Right lobe of liver (tissue), 4 donors: ENCODE measurements at regions not wholly inside any gene's neighbourhood (a gene's known extent, or its start where the extent isn't known, plus 50 kb on each side); places are given as distances from the start of the nearest gene placed in this dataset.

ENCODE experiments used
- POLR2A ChIP-seq: fragments of 450-650 bp; IDR thresholded peaks from one replicate; pipeline ENCODE4 v1.6.1; 2017; ENCODE audit warnings: antibody characterized with exemption, mild to moderate bottlenecking
- TF ChIP-seq, protein P1 (sequence below), 4 donors: fragments of 200-600 bp in 3 of 4; fragments of 450-650 bp in 1 of 4; IDR thresholded peaks; one replicate each; pipeline versions ENCODE4 v1.5.1 to v1.8.0; 2016 to 2022; ENCODE audit warnings: antibody characterized with exemption in 4 of 4, mild to moderate bottlenecking in 2 of 4
- donor health status: DM: no; HTN: no; CAD: no.
- donor health status: DM: no; HTN: no; CAD: no.
- donor health status: DM: no; HTN: yes; CAD: no.

DNA sequence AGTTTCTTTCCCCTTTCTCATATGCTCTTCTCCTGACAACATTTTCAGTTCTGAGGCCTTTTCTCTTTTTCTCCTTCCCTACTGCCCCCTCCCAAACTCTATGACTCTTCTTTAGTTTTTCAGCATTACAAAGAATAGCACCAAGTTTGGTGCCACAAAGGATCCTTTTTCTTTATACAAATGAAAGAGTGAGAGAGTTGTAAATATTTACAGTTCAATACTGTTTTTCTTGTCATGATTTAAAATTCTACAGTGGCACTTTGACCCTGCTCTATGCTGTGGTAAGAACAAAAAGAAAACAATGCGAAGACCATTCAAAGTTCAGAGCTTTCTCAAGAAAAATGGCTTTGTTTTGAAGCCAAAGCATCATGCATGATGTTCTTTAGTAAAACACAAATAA is 667.9 kb upstream of the SGO1 start:
- TF ChIP-seq, protein P1, sequence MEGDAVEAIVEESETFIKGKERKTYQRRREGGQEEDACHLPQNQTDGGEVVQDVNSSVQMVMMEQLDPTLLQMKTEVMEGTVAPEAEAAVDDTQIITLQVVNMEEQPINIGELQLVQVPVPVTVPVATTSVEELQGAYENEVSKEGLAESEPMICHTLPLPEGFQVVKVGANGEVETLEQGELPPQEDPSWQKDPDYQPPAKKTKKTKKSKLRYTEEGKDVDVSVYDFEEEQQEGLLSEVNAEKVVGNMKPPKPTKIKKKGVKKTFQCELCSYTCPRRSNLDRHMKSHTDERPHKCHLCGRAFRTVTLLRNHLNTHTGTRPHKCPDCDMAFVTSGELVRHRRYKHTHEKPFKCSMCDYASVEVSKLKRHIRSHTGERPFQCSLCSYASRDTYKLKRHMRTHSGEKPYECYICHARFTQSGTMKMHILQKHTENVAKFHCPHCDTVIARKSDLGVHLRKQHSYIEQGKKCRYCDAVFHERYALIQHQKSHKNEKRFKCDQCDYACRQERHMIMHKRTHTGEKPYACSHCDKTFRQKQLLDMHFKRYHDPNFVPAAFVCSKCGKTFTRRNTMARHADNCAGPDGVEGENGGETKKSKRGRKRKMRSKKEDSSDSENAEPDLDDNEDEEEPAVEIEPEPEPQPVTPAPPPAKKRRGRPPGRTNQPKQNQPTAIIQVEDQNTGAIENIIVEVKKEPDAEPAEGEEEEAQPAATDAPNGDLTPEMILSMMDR (IDR thresholded peaks at IDR 0.05), result no peak
- TF ChIP-seq POLR2A, result no peak
